GM21737 (cell line): ENCODE measurements at regions not wholly inside any gene's neighbourhood (a gene's known extent, or its start where the extent isn't known, plus 50 kb on each side); places are given as distances from the start of the nearest gene placed in this dataset.
"Not testable (repeated sequence)": the region's sequence is repeated elsewhere in the genome, so short reads cannot be mapped to it uniquely, and the experiment has no call there.

Experiments used
- ATAC-seq: cut with Tn5 transposase; IDR thresholded peaks from one replicate; pipeline ENCODE4 v1.9.1; 2021; ENCODE audit warnings: mild to moderate bottlenecking, moderate library complexity; ENCODE audit not compliant: unreplicated experiment

- ATAC-seq = no peak
Observed at GRCh38 chr3:161599697-161600096, 103.1 kb downstream of the OTOL1 start.

GRCh38 chr3:161600173-161600572 lies 103.6 kb downstream of the OTOL1 start:
- no peak for ATAC-seq

GRCh38 chr3:161602475-161602874 lies 105.9 kb downstream of the OTOL1 start:
- no peak for ATAC-seq

- no peak for ATAC-seq
Observed at GRCh38 chr3:161602918-161603317, 106.3 kb downstream of the OTOL1 start.

- ATAC-seq = no peak
Observed at GRCh38 chr3:161607056-161607455, 110.4 kb downstream of the OTOL1 start.

- ATAC-seq = no peak
Observed at GRCh38 chr3:161619351-161619750, 122.7 kb downstream of the OTOL1 start.

GRCh38 chr3:161630794-161631193 lies 134.2 kb downstream of the OTOL1 start:
- ATAC-seq = no peak

- ATAC-seq = no peak
Observed at GRCh38 chr3:161631536-161631935, 134.9 kb downstream of the OTOL1 start.

- no peak for ATAC-seq
Observed at GRCh38 chr3:161637559-161637958, 141.0 kb downstream of the OTOL1 start.

GRCh38 chr3:161639095-161639494 lies 142.5 kb downstream of the OTOL1 start:
- not testable (repeated sequence) for ATAC-seq

- no peak for ATAC-seq
Observed at GRCh38 chr3:161640181-161640580, 143.6 kb downstream of the OTOL1 start.

- ATAC-seq = no peak
Observed at GRCh38 chr3:161641287-161641686, 144.7 kb downstream of the OTOL1 start.

GRCh38 chr3:161644891-161645635 lies 148.5 kb downstream of the OTOL1 start:
- no peak for ATAC-seq

GRCh38 chr3:161647936-161648470 lies 151.4 kb downstream of the OTOL1 start:
- no peak for ATAC-seq

GRCh38 chr3:161649900-161650484 lies 153.4 kb downstream of the OTOL1 start:
- no peak for ATAC-seq

- ATAC-seq = no peak
Observed at GRCh38 chr3:161657786-161658185, 161.2 kb downstream of the OTOL1 start.

GRCh38 chr3:161671141-161671540 lies 174.5 kb downstream of the OTOL1 start:
- no peak for ATAC-seq

- ATAC-seq = no peak
Observed at GRCh38 chr3:161672478-161672877, 175.9 kb downstream of the OTOL1 start.

GRCh38 chr3:161673866-161674265 lies 177.3 kb downstream of the OTOL1 start:
- no peak for ATAC-seq

- no peak for ATAC-seq
Observed at GRCh38 chr3:161674402-161674801, 177.8 kb downstream of the OTOL1 start.

- ATAC-seq = not testable (repeated sequence)
Observed at GRCh38 chr3:161681831-161682230, 185.2 kb downstream of the OTOL1 start.

- ATAC-seq = no peak
Observed at GRCh38 chr3:161682715-161683114, 186.1 kb downstream of the OTOL1 start.
